ENCODE measurements at regions not wholly inside any gene's neighbourhood (a gene's known extent, or its start where the extent isn't known, plus 50 kb on each side); places are given as distances from the start of the nearest gene placed in this dataset.
"Not testable (repeated sequence)": the region's sequence is repeated elsewhere in the genome, so short reads cannot be mapped to it uniquely, and the experiment has no call there.

- no peak for DNase-seq
Observed at GRCh38 chr5:130710596-130710995, 454.5 kb downstream of the HINT1 start.

GRCh38 chr5:130708754-130709153, 456.3 kb downstream of the HINT1 start:
- DNase-seq: no peak

GRCh38 chr5:130706696-130707095, 458.4 kb downstream of the HINT1 start:
- DNase-seq: no peak

GRCh38 chr5:130705368-130705767, 459.7 kb downstream of the HINT1 start:
- DNase-seq: no peak

GRCh38 chr5:130693509-130693908, 471.5 kb downstream of the HINT1 start:
- DNase-seq: no peak

- no peak for DNase-seq
Observed at GRCh38 chr5:130692770-130693169, 472.3 kb downstream of the HINT1 start.

GRCh38 chr5:130689831-130690230, 475.2 kb downstream of the HINT1 start:
- no peak for DNase-seq

GRCh38 chr5:130687085-130687733, 477.8 kb downstream of the HINT1 start:
- no peak for DNase-seq

GRCh38 chr5:130678637-130679036, 486.4 kb downstream of the HINT1 start:
- DNase-seq: no peak

- DNase-seq: no peak
Observed at GRCh38 chr5:130666462-130666861, 498.6 kb downstream of the HINT1 start.

- DNase-seq: no peak
Observed at GRCh38 chr5:130652176-130652575, 512.9 kb downstream of the HINT1 start.

GRCh38 chr5:130651440-130651839, 513.6 kb downstream of the HINT1 start:
- DNase-seq: no peak

GRCh38 chr5:130643321-130643720, 521.7 kb downstream of the HINT1 start:
- no peak for DNase-seq

GRCh38 chr5:130642461-130642860, 522.6 kb downstream of the HINT1 start:
- DNase-seq: no peak

- DNase-seq: no peak
Observed at GRCh38 chr5:130627145-130627544, 537.9 kb downstream of the HINT1 start.

GRCh38 chr5:130624805-130625204, 540.3 kb downstream of the HINT1 start:
- no peak for DNase-seq

- DNase-seq: no peak
Observed at GRCh38 chr5:130616161-130616560, 548.9 kb downstream of the HINT1 start.

GRCh38 chr5:130605234-130605633, 559.8 kb downstream of the HINT1 start:
- no peak for DNase-seq

- not testable (repeated sequence) for DNase-seq
Observed at GRCh38 chr5:130596647-130597046, 568.4 kb downstream of the HINT1 start.

GRCh38 chr5:130580264-130580663, 584.8 kb downstream of the HINT1 start:
- no peak for DNase-seq

GRCh38 chr5:130578354-130578753, 586.7 kb downstream of the HINT1 start:
- no peak for DNase-seq

GRCh38 chr5:130571076-130571475, 594.0 kb downstream of the HINT1 start:
- no peak for DNase-seq

- DNase-seq: no peak
Observed at GRCh38 chr5:130568791-130569190, 596.3 kb downstream of the HINT1 start.

GRCh38 chr5:130555429-130555828, 609.6 kb downstream of the HINT1 start:
- no peak for DNase-seq

GRCh38 chr5:130550562-130550928, 614.5 kb downstream of the HINT1 start:
- no peak for DNase-seq

Measured in NK-92 treated with Interleukin-12 subunit alpha and Interleukin-12 subunit beta, amount 100 ng/mL, for 24 hours (cell line).